SK-N-SH (cell line): ENCODE measurements at regions not wholly inside any gene's neighbourhood (a gene's known extent, or its start where the extent isn't known, plus 50 kb on each side); places are given as distances from the start of the nearest gene placed in this dataset.

Experiments used
- CTCF ChIA-PET: fragments of 300-600, 350-600 bp; formaldehyde crosslinking; extraction: SDS; loops from one replicate; lab custom pipeline; 2021; lab: Yijun Ruan, JAX
- POLR2A ChIA-PET: fragments of 350-600 bp; sonication (Branson Sonifier 250); formaldehyde crosslinking; extraction: SDS; loops from one replicate; lab custom pipeline; 2020; ENCODE audit warnings: antibody characterized with exemption, inconsistent platforms; lab: Yijun Ruan, JAX
- DNase-seq: peaks from one replicate; pipeline ENCODE4 v3.0.0; 2012
- H2AFZ ChIP-seq: fragments of 200-600 bp; sonication (generic); 2 replicates; pipeline ENCODE4 v1.8.1; 2016; ENCODE audit warnings: antibody characterized with exemption, mild to moderate bottlenecking, low read depth
- H3F3A ChIP-seq: fragments of 200-600 bp; sonication (generic); replicated peaks from 2 replicates; pipeline ENCODE3; 2016; ENCODE audit warnings: antibody characterized with exemption, mild to moderate bottlenecking; ENCODE audit not compliant: insufficient read depth
- H3K27ac ChIP-seq, 2 experiments: fragments of 200-500 bp in 1 of 2; fragments of 200-600 bp in 1 of 2; sonication (Bioruptor generic) in 1 of 2; sonication (generic), shearing (Covaris generic) in 1 of 2; 2 replicates each; pipeline versions ENCODE4 v1.5.1 to v1.6.1; 2014 to 2016; ENCODE audit warnings: low read depth in 2 of 2, inconsistent platforms in 1 of 2, low read length in 1 of 2, mild to moderate bottlenecking in 1 of 2, mixed read lengths in 1 of 2
- H3K27me3 ChIP-seq: fragments of 200-600 bp; sonication (generic), shearing (Covaris generic); 2 replicates; pipeline ENCODE4 v1.6.1; 2016; ENCODE audit warnings: mixed run types; ENCODE audit not compliant: insufficient read depth
- H3K36me3 ChIP-seq, 2 experiments: fragments of 200-500 bp in 1 of 2; fragments of 200-600 bp in 1 of 2; sonication (Bioruptor generic) in 1 of 2; sonication (generic) in 1 of 2; replicated peaks in 1 of 2; 2 replicates each; pipeline versions ENCODE3 to v1.5.1; 2014 to 2016; ENCODE audit warnings: low read length in 1 of 2, mild to moderate bottlenecking in 1 of 2; ENCODE audit not compliant: insufficient read depth in 2 of 2, control insufficient read depth in 1 of 2
- H3K4me1 ChIP-seq, 2 experiments: fragments of 200-500 bp in 1 of 2; fragments of 200-600 bp in 1 of 2; sonication (Bioruptor generic) in 1 of 2; sonication (generic), shearing (Covaris generic) in 1 of 2; 2 replicates each; pipeline versions ENCODE4 v1.5.1 to v1.6.1; 2014 to 2016; ENCODE audit warnings: low read depth in 1 of 2, low read length in 1 of 2, mixed run types in 1 of 2; ENCODE audit not compliant: insufficient read depth in 2 of 2, control insufficient read depth in 1 of 2
- H3K4me2 ChIP-seq: fragments of 200-600 bp; sonication (generic), shearing (Covaris generic); 2 replicates; pipeline ENCODE4 v1.6.1; 2017; ENCODE audit warnings: mixed run types
- H3K4me3 ChIP-seq, 2 experiments: fragments of 200-500 bp in 1 of 2; fragments of 200-600 bp in 1 of 2; sonication (Bioruptor generic) in 1 of 2; sonication (generic), shearing (Covaris generic) in 1 of 2; 2 replicates each; pipeline versions ENCODE4 v1.5.1 to v1.8.1; 2014 to 2016; ENCODE audit warnings: low read depth in 2 of 2, inconsistent platforms in 1 of 2, low read length in 1 of 2, mild to moderate bottlenecking in 1 of 2, mixed read lengths in 1 of 2, moderate library complexity in 1 of 2
- H3K79me2 ChIP-seq: fragments of 200-600 bp; sonication (generic); 2 replicates; pipeline ENCODE4 v1.8.1; 2017; ENCODE audit warnings: mild to moderate bottlenecking; ENCODE audit not compliant: insufficient read depth
- H3K9ac ChIP-seq: fragments of 200-600 bp; sonication (generic); 2 replicates; pipeline ENCODE4 v1.6.1; 2017; ENCODE audit warnings: mixed run types
- H3K9me2 ChIP-seq: fragments of 200-600 bp; sonication (generic); 2 replicates; pipeline ENCODE4 v1.6.1; 2017; ENCODE audit warnings: mixed run types
- H3K9me3 ChIP-seq: fragments of 200-600 bp; sonication (generic); 2 replicates; pipeline ENCODE4 v1.6.1; 2017; ENCODE audit warnings: mixed run types, mild to moderate bottlenecking, moderate library complexity
- H4K20me1 ChIP-seq: fragments of 200-600 bp; sonication (generic); 2 replicates; pipeline ENCODE4 v1.6.1; 2017; ENCODE audit warnings: mild to moderate bottlenecking, mixed run types; ENCODE audit not compliant: insufficient read depth
- CHD2 ChIP-seq: fragments of 150-350 bp; IDR thresholded peaks from 2 replicates; pipeline ENCODE4 v1.6.1; 2018; ENCODE audit warnings: low read length; ENCODE audit not compliant: partially characterized antibody
- FOSL2 ChIP-seq: IDR thresholded peaks from 2 replicates; pipeline ENCODE4 v1.4.0; 2012; ENCODE audit warnings: low read depth, mild to moderate bottlenecking, moderate library complexity, borderline replicate concordance
- FOXJ3 ChIP-seq: sonication (generic); formaldehyde crosslinking; IDR thresholded peaks from 2 replicates; pipeline ENCODE4 v1.5.1; 2020; ENCODE audit warnings: mild to moderate bottlenecking, missing genetic modification reagents
- GABPA ChIP-seq: IDR thresholded peaks from 2 replicates; pipeline ENCODE4 v1.4.0; 2012; ENCODE audit warnings: low read depth, mild to moderate bottlenecking
- NFIC ChIP-seq: IDR thresholded peaks from 2 replicates; pipeline ENCODE4 v1.4.0; 2012; ENCODE audit warnings: borderline replicate concordance
- NRF1 ChIP-seq: IDR thresholded peaks from 2 replicates; pipeline ENCODE4 v1.6.1; 2012; ENCODE audit warnings: low read depth, mild to moderate bottlenecking, low read length
- PBX3 ChIP-seq: IDR thresholded peaks from 2 replicates; pipeline ENCODE4; 2012
- SMC3 ChIP-seq: IDR thresholded peaks from 2 replicates; pipeline ENCODE4 v1.6.1; 2012; ENCODE audit warnings: low read depth, low read length, improper control_type of control experiment
- TAF1 ChIP-seq: IDR thresholded peaks from 2 replicates; pipeline ENCODE4 v1.6.1; 2012; ENCODE audit warnings: low read depth, mild to moderate bottlenecking, low read length, moderate library complexity, borderline replicate concordance
- TCF12 ChIP-seq: IDR thresholded peaks from 2 replicates; pipeline ENCODE4 v1.4.0; 2012
- USF1 ChIP-seq: IDR thresholded peaks from 2 replicates; pipeline ENCODE4 v1.4.0; 2012; ENCODE audit warnings: low read depth, borderline replicate concordance
- USF2 ChIP-seq: fragments of 150-350 bp; IDR thresholded peaks from 2 replicates; pipeline ENCODE4 v1.6.1; 2017; ENCODE audit warnings: antibody characterized with exemption, low read length, low read depth, borderline replicate concordance
- YY1 ChIP-seq: IDR thresholded peaks from 2 replicates; pipeline ENCODE4 v1.4.0; 2012; ENCODE audit warnings: low read depth, mild to moderate bottlenecking
- WGBS: methylation state at CpG from one replicate; pipeline ENCODE4 v1.1.6; 2017; ENCODE audit warnings: low lambda C conversion rate; 5-methylcytosine and 5-hydroxymethylcytosine counted together

- TF ChIP-seq FOXJ3 (no peak), SMC3 (no peak), CHD2 (no peak)
- TF ChIP-seq, all 33 proteins: peak for 0
These were observed 686.1 kb upstream of the SOX9 start (continued) for GRCh38 chr17:71434716-71435115.

GRCh38 chr17:71436479-71436878 is 684.3 kb upstream of the SOX9 start:
- POLR2A ChIA-PET = no interaction called here

GRCh38 chr17:71437166-71437565 is 683.7 kb upstream of the SOX9 start:
- H3K4me2 ChIP-seq = no peak overlapping the region
- H3K9me3 ChIP-seq = no peaks in the 10 kb centered on the region
- no peaks in the 10 kb centered on the region for H3K79me2 ChIP-seq
- no peak for DNase-seq
- no peak overlapping the region for H2AFZ ChIP-seq
- H3K4me3 ChIP-seq = no peak overlapping the region
- WGBS = 97% methylated on average over 1 of the region's 1 CpG
- H3K36me3 ChIP-seq = no peaks in the 10 kb centered on the region
- TF ChIP-seq SMC3 (no peak), GABPA (no peak), TCF12 (no peak), PBX3 (no peak), FOXJ3 (no peak)
- TF ChIP-seq, all 33 proteins: peak for 0
- ChIA-PET POLR2A (no interaction called here), CTCF (no interaction called here)
- Histone ChIP-seq H3K27me3 (no peaks in the 10 kb centered on the region), H3K9me2 (no peaks in the 10 kb centered on the region), H4K20me1 (no peaks in the 10 kb centered on the region), H3K27ac (no peak overlapping the region), H3F3A (peaks cover 22% of the 10 kb centered on the region), H3K9ac (no peak overlapping the region), H3K4me1 (peaks cover 12 to 24% of the 10 kb centered on the region in 2 experiments)

More at GRCh38 chr17:71436479-71436878, 684.3 kb upstream of the SOX9 start:
- CTCF ChIA-PET = no interaction called here
- no peaks in the 10 kb centered on the region for H3K79me2 ChIP-seq
- H3K4me1 ChIP-seq = peaks cover 12 to 24% of the 10 kb centered on the region in 2 experiments
- no peaks in the 10 kb centered on the region for H4K20me1 ChIP-seq
- TF ChIP-seq NRF1 (no peak), USF2 (no peak), FOSL2 (no peak), YY1 (no peak), NFIC (no peak), USF1 (no peak), TCF12 (no peak), TAF1 (no peak)
- no peaks in the 10 kb centered on the region for H3K9me2 ChIP-seq
- H3K9ac ChIP-seq = no peak overlapping the region
- H3K9me3 ChIP-seq = no peaks in the 10 kb centered on the region
- no peak for DNase-seq
- H3K4me2 ChIP-seq = no peak overlapping the region
- H3K27ac ChIP-seq = no peak overlapping the region
- no peak overlapping the region for H3K4me3 ChIP-seq
- H2AFZ ChIP-seq = no peak overlapping the region
- H3K27me3 ChIP-seq = no peaks in the 10 kb centered on the region
- WGBS = 95% methylated on average over 1 of the region's 1 CpG
- no peaks in the 10 kb centered on the region for H3K36me3 ChIP-seq
- H3F3A ChIP-seq = peaks cover 20% of the 10 kb centered on the region
